Neural progenitor cell (in vitro differentiated cells): ENCODE measurements at regions not wholly inside any gene's neighbourhood (a gene's known extent, or its start where the extent isn't known, plus 50 kb on each side); places are given as distances from the start of the nearest gene placed in this dataset.

Experiments
- DNase-seq: peaks from one replicate; pipeline ENCODE4 v3.0.0-alpha.2; 2016; ENCODE audit warnings: low spot score
- H2AFZ ChIP-seq: fragments of 200-600 bp; sonication (generic); replicated peaks from 2 replicates; pipeline ENCODE4 v1.6.1; 2016; ENCODE audit warnings: antibody characterized with exemption
- H3F3A ChIP-seq: fragments of 200-600 bp; sonication (generic); 2 replicates; pipeline ENCODE4 v1.6.1; 2016; ENCODE audit warnings: antibody characterized with exemption, low read depth
- H3K27ac ChIP-seq: fragments of 200-600 bp; sonication (generic); 2 replicates; pipeline ENCODE4 v1.5.1; 2016; ENCODE audit warnings: mild to moderate bottlenecking
- H3K27me3 ChIP-seq: fragments of 200-600 bp; sonication (generic); 2 replicates; pipeline ENCODE4 v1.6.1; 2016; ENCODE audit warnings: mild to moderate bottlenecking, moderate library complexity
- H3K36me3 ChIP-seq: fragments of 200-600 bp; sonication (generic); 2 replicates; pipeline ENCODE4 v1.5.1; 2016
- H3K4me1 ChIP-seq: fragments of 200-600 bp; sonication (generic); 2 replicates; pipeline ENCODE4 v1.6.1; 2016; ENCODE audit warnings: mixed run types
- H3K4me2 ChIP-seq: fragments of 200-600 bp; sonication (generic); 2 replicates; pipeline ENCODE4 v1.6.1; 2016
- H3K4me3 ChIP-seq: fragments of 200-600 bp; sonication (generic); 2 replicates; pipeline ENCODE4 v1.5.1; 2016
- H3K79me2 ChIP-seq: fragments of 200-600 bp; sonication (generic); 2 replicates; pipeline ENCODE4 v1.6.1; 2016; ENCODE audit warnings: low read depth
- H3K9ac ChIP-seq: fragments of 200-600 bp; sonication (generic); 2 replicates; pipeline ENCODE4 v1.6.1; 2016
- H3K9me3 ChIP-seq: fragments of 200-600 bp; sonication (generic); 2 replicates; pipeline ENCODE4 v1.5.1; 2016; ENCODE audit warnings: low read depth
- H4K20me1 ChIP-seq: fragments of 200-600 bp; sonication (generic); 2 replicates; pipeline ENCODE4 v1.6.1; 2016; ENCODE audit warnings: low read depth
- H3K27ac Mint-ChIP-seq: 3 replicates; pipeline ENCODE4 v1.8.0; 2021; ENCODE audit warnings: mixed read lengths
- H3K27me3 Mint-ChIP-seq: 2 replicates; pipeline ENCODE4 v1.8.0; 2022; ENCODE audit warnings: low read depth, mild to moderate bottlenecking, inconsistent platforms, moderate library complexity, mixed read lengths; ENCODE audit not compliant: insufficient read depth
- H3K36me3 Mint-ChIP-seq: 3 replicates; pipeline ENCODE4 v1.8.0; 2021; ENCODE audit warnings: mixed read lengths
- H3K4me1 Mint-ChIP-seq: 3 replicates; pipeline ENCODE4 v1.8.0; 2021; ENCODE audit warnings: mixed read lengths
- H3K4me3 Mint-ChIP-seq: 3 replicates; pipeline ENCODE4 v1.8.0; 2021; ENCODE audit warnings: mild to moderate bottlenecking, moderate library complexity, mixed read lengths
- H3K9me3 Mint-ChIP-seq: 3 replicates; pipeline ENCODE4 v1.8.0; 2020; ENCODE audit warnings: mixed read lengths
- EZH2 ChIP-seq: fragments of 200-600 bp; sonication (generic); IDR thresholded peaks from 2 replicates; pipeline ENCODE4 v1.6.1; 2017; ENCODE audit warnings: antibody characterized with exemption, mild to moderate bottlenecking, moderate library complexity
- EZH2phosphoT487 ChIP-seq: fragments of 200-600 bp; sonication (generic); IDR thresholded peaks from 2 replicates; pipeline ENCODE4 v1.6.1; 2017; ENCODE audit warnings: antibody characterized with exemption
- TF ChIP-seq, protein P1 (sequence below): fragments of 200-600 bp; sonication (generic); IDR thresholded peaks from 2 replicates; pipeline ENCODE4 v1.5.1; 2017; ENCODE audit warnings: antibody characterized with exemption, mild to moderate bottlenecking

DNA sequence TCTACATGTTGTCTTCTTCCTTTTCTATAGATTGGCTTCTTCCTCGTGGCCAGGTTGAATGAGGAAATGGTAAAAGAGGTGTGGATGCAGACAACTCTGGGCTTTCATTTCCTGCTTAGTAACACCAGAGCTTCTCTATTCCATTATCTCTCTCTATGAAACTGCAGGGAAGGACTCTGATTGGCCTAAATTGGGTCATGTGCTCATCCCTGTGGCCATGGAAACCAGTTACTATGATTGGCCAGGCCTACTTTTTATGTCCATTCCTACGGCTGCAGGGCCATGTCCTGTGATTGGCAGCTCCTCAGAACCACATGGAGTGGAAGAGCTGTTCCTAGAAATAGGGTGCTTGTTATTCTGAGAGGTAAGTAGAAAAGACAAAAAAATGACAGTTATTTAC is 486.9 kb upstream of the ADAMTS9 start:
- no peak overlapping the region for H3K27ac Mint-ChIP-seq
- H3K36me3 ChIP-seq: no peaks in the 10 kb centered on the region
- H3K27ac ChIP-seq: no peak overlapping the region
- no peaks in the 10 kb centered on the region for H3K36me3 Mint-ChIP-seq
- no peaks in the 10 kb centered on the region for H3K9me3 Mint-ChIP-seq
- no peak for DNase-seq
- H3K27me3 Mint-ChIP-seq: peaks cover 6% of the 10 kb centered on the region
- TF ChIP-seq, protein P1, sequence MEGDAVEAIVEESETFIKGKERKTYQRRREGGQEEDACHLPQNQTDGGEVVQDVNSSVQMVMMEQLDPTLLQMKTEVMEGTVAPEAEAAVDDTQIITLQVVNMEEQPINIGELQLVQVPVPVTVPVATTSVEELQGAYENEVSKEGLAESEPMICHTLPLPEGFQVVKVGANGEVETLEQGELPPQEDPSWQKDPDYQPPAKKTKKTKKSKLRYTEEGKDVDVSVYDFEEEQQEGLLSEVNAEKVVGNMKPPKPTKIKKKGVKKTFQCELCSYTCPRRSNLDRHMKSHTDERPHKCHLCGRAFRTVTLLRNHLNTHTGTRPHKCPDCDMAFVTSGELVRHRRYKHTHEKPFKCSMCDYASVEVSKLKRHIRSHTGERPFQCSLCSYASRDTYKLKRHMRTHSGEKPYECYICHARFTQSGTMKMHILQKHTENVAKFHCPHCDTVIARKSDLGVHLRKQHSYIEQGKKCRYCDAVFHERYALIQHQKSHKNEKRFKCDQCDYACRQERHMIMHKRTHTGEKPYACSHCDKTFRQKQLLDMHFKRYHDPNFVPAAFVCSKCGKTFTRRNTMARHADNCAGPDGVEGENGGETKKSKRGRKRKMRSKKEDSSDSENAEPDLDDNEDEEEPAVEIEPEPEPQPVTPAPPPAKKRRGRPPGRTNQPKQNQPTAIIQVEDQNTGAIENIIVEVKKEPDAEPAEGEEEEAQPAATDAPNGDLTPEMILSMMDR: no peak
- TF ChIP-seq EZH2phosphoT487: no peak
- no peak for TF ChIP-seq EZH2
- no peak overlapping the region for H3K4me3 ChIP-seq
- no peaks in the 10 kb centered on the region for H4K20me1 ChIP-seq
- H3K4me1 Mint-ChIP-seq: peaks cover 7% of the 10 kb centered on the region
- no peak overlapping the region for H3K9ac ChIP-seq
- H3K79me2 ChIP-seq: no peaks in the 10 kb centered on the region
- no peaks in the 10 kb centered on the region for H3F3A ChIP-seq
- no peaks in the 10 kb centered on the region for H3K27me3 ChIP-seq
- no peak overlapping the region for H3K4me2 ChIP-seq
- no peaks in the 10 kb centered on the region for H3K4me1 ChIP-seq
- peak overlapping the region; percentile 40 for H2AFZ ChIP-seq
- H3K4me3 Mint-ChIP-seq: no peak overlapping the region
- no peaks in the 10 kb centered on the region for H3K9me3 ChIP-seq

DNA sequence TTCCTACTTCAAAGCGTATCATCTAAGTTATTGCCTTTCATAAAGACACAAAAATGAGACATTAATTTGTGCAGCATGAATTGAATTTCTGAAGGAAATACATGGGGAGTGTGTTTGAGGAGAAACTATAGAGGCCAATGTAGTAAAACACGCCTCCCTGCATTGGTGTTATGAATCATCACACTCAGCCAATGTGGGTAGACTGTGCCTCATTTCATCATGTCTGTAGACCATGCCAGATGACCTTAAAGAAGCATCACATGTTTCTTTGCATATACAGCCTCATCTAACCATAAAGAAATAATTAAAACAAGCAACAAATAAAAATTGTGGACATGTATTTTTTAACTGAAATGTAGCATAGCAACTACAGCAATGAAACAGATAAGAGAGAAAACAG is 486.0 kb upstream of the ADAMTS9 start:
- Mint-ChIP-seq H3K27me3 (peaks cover 6% of the 10 kb centered on the region), H3K4me1 (peaks cover 7% of the 10 kb centered on the region), H3K9me3 (no peaks in the 10 kb centered on the region), H3K27ac (no peak overlapping the region), H3K36me3 (no peaks in the 10 kb centered on the region), H3K4me3 (no peak overlapping the region)
- Histone ChIP-seq H2AFZ (no peak overlapping the region), H3K9me3 (no peaks in the 10 kb centered on the region), H3K4me1 (no peaks in the 10 kb centered on the region), H3K36me3 (no peaks in the 10 kb centered on the region), H3K4me2 (no peak overlapping the region), H4K20me1 (no peaks in the 10 kb centered on the region), H3K4me3 (no peak overlapping the region), H3K27me3 (no peaks in the 10 kb centered on the region), H3K9ac (no peak overlapping the region), H3F3A (no peaks in the 10 kb centered on the region), H3K79me2 (no peaks in the 10 kb centered on the region), H3K27ac (no peak overlapping the region)
- TF ChIP-seq EZH2phosphoT487: no peak
- TF ChIP-seq EZH2: no peak
- TF ChIP-seq, protein P1: no peak
- DNase-seq: no peak

DNA sequence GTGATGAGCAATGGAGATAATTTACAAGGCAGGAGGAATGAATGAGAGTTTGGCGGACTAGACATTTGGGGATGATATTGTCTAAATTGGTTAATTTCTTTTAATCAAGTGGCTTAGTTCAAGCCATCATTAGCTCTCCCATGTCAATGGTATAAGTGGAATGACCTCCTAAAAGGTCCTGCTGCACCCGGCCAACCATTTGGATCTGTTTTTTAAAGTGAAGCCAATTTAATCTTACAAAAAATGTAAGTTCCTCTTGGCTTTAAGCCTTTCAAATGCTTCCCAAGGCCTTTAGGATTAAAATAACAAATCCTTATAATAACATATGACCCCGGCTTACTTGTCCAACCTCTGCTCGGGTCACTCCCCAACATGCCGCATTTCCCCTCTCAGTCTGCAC is 484.4 kb upstream of the ADAMTS9 start:
- Mint-ChIP-seq H3K36me3 (no peaks in the 10 kb centered on the region), H3K4me3 (no peak overlapping the region), H3K27ac (no peak overlapping the region), H3K9me3 (no peaks in the 10 kb centered on the region), H3K27me3 (peaks cover 4% of the 10 kb centered on the region), H3K4me1 (peaks cover 11% of the 10 kb centered on the region)
- no peak for TF ChIP-seq EZH2
- TF ChIP-seq, protein P1: no peak
- TF ChIP-seq EZH2phosphoT487: no peak
- Histone ChIP-seq H3K4me2 (no peak overlapping the region), H4K20me1 (no peaks in the 10 kb centered on the region), H2AFZ (no peak overlapping the region), H3K9ac (no peak overlapping the region), H3K79me2 (no peaks in the 10 kb centered on the region), H3K9me3 (no peaks in the 10 kb centered on the region), H3K4me3 (no peak overlapping the region), H3K36me3 (no peaks in the 10 kb centered on the region), H3K27ac (no peak overlapping the region), H3K27me3 (no peaks in the 10 kb centered on the region), H3F3A (no peaks in the 10 kb centered on the region), H3K4me1 (no peaks in the 10 kb centered on the region)
- DNase-seq: no peak
